ENCODE measurements at regions not wholly inside any gene's neighbourhood (a gene's known extent, or its start where the extent isn't known, plus 50 kb on each side); places are given as distances from the start of the nearest gene placed in this dataset.
"Not testable (repeated sequence)": the region's sequence is repeated elsewhere in the genome, so short reads cannot be mapped to it uniquely, and the experiment has no call there.

- FAIRE-seq (no peak), DNase-seq (ENCODE audit: low spot score in 2 of 2) (no peak)
These were observed 57.1 kb downstream of the GRIN2B start for GRCh38 chr12:13924286-13924685.

GRCh38 chr12:13918897-13919296, 62.5 kb downstream of the GRIN2B start:
- FAIRE-seq (no peak), DNase-seq (ENCODE audit: low spot score in 2 of 2) (no peak)

GRCh38 chr12:13915096-13915495, 66.3 kb downstream of the GRIN2B start:
- no peak for FAIRE-seq
- no peak for DNase-seq (ENCODE audit: low spot score in 2 of 2)

- FAIRE-seq (no peak), DNase-seq (ENCODE audit: low spot score in 2 of 2) (no peak)
These were observed 68.0 kb downstream of the GRIN2B start for GRCh38 chr12:13913371-13913770.

- no peak for DNase-seq (ENCODE audit: low spot score in 2 of 2)
- FAIRE-seq: no peak
These were observed 69.4 kb downstream of the GRIN2B start for GRCh38 chr12:13911756-13912554.

GRCh38 chr12:13905794-13906193, 75.6 kb downstream of the GRIN2B start:
- DNase-seq (ENCODE audit: low spot score in 2 of 2): no peak
- no peak for FAIRE-seq

GRCh38 chr12:13900718-13901117, 80.7 kb downstream of the GRIN2B start:
- no peak for DNase-seq (ENCODE audit: low spot score in 2 of 2)
- no peak for FAIRE-seq

- not testable (repeated sequence) for DNase-seq (ENCODE audit: low spot score in 2 of 2); FAIRE-seq
These were observed 83.0 kb downstream of the GRIN2B start for GRCh38 chr12:13898387-13898786.

- no peak for DNase-seq (ENCODE audit: low spot score in 2 of 2)
- FAIRE-seq: no peak
These were observed 83.6 kb downstream of the GRIN2B start for GRCh38 chr12:13897811-13898210.

- DNase-seq (ENCODE audit: low spot score in 2 of 2): no peak
These were observed 85.3 kb downstream of the GRIN2B start for GRCh38 chr12:13896063-13896626.

GRCh38 chr12:13891902-13892301, 89.5 kb downstream of the GRIN2B start:
- DNase-seq (ENCODE audit: low spot score in 2 of 2): no peak
- FAIRE-seq: no peak

More at GRCh38 chr12:13896063-13896626, 85.3 kb downstream of the GRIN2B start:
- no peak for FAIRE-seq

GRCh38 chr12:13890943-13891342, 90.5 kb downstream of the GRIN2B start:
- no peak for DNase-seq (ENCODE audit: low spot score in 2 of 2)
- no peak for FAIRE-seq

GRCh38 chr12:13887779-13888388, 93.5 kb downstream of the GRIN2B start:
- FAIRE-seq: no peak
- DNase-seq (ENCODE audit: low spot score in 2 of 2): no peak

GRCh38 chr12:13882176-13882575, 99.2 kb downstream of the GRIN2B start:
- DNase-seq (ENCODE audit: low spot score in 2 of 2): no peak
- FAIRE-seq: no peak

GRCh38 chr12:13880613-13881012, 100.8 kb downstream of the GRIN2B start:
- FAIRE-seq (no peak), DNase-seq (ENCODE audit: low spot score in 2 of 2) (no peak)

GRCh38 chr12:13875744-13876143, 105.7 kb downstream of the GRIN2B start:
- FAIRE-seq (no peak), DNase-seq (ENCODE audit: low spot score in 2 of 2) (no peak)

GRCh38 chr12:13870255-13870654, 111.1 kb downstream of the GRIN2B start:
- DNase-seq (ENCODE audit: low spot score in 2 of 2): no peak
- no peak for FAIRE-seq

GRCh38 chr12:13864081-13864673, 117.2 kb downstream of the GRIN2B start:
- peak; percentile 4 to 34 for DNase-seq (ENCODE audit: low spot score in 2 of 2)
- FAIRE-seq: no peak

GRCh38 chr12:13857750-13858149, 123.7 kb downstream of the GRIN2B start:
- FAIRE-seq (no peak), DNase-seq (ENCODE audit: low spot score in 2 of 2) (no peak)

- FAIRE-seq (no peak), DNase-seq (ENCODE audit: low spot score in 2 of 2) (no peak)
These were observed 127.9 kb downstream of the GRIN2B start for GRCh38 chr12:13853471-13853870.

- FAIRE-seq: no peak
- no peak for DNase-seq (ENCODE audit: low spot score in 2 of 2)
These were observed 129.6 kb downstream of the GRIN2B start for GRCh38 chr12:13851828-13852227.

Measured in frontal cortex (tissue), 3 donors.